HepG2 (cell line): ENCODE measurements at regions not wholly inside any gene's neighbourhood (a gene's known extent, or its start where the extent isn't known, plus 50 kb on each side); places are given as distances from the start of the nearest gene placed in this dataset.

Source experiments
- POLR2AphosphoS2 ChIP-seq: IDR thresholded peaks from 2 replicates; pipeline ENCODE4 v1.6.1; 2011; ENCODE audit warnings: low read depth, low read length, improper control_type of control experiment
- POLR2AphosphoS5 ChIP-seq: IDR thresholded peaks from 2 replicates; pipeline ENCODE4 v1.6.1; 2012; ENCODE audit warnings: low read depth, low read length
- ZNF335 ChIP-seq: sonication (generic); formaldehyde crosslinking; IDR thresholded peaks from 2 replicates; pipeline ENCODE4 v1.4.0; 2020; ENCODE audit warnings: missing genetic modification reagents
- TF ChIP-seq, protein P1 (sequence below): sonication (generic); formaldehyde crosslinking; IDR thresholded peaks from 2 replicates; pipeline ENCODE4 v1.4.0; 2020; ENCODE audit warnings: missing genetic modification reagents, mild to moderate bottlenecking, borderline replicate concordance
- TF ChIP-seq, protein P2 (sequence below): sonication (generic); formaldehyde crosslinking; IDR thresholded peaks from 2 replicates; pipeline ENCODE4 v1.5.0; 2020; ENCODE audit warnings: missing genetic modification reagents

DNA sequence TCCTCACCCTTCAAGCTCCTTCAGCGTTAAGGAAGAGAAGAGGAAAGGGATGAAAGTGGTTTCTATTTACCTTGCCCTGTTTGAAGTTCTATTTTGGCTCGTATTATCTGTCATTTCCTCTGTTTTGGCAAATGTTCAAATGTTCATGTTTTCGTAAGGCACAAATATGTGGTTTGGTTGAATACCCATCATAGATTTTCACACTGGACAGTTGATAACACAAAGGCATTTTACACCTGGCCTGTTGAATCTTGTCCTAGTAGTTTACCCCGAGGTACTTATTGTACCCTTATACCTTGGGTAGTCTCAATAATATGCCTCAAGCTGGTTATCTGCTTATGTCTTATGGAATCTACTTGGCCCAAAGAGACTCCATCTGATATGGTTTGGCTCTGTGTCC is 706.9 kb downstream of the METTL15 start:
- TF ChIP-seq POLR2AphosphoS2, result no peak
- TF ChIP-seq POLR2AphosphoS5, result no peak
- no peak for TF ChIP-seq ZNF335 (CRISPR knock-in tag)
- TF ChIP-seq, protein P1, sequence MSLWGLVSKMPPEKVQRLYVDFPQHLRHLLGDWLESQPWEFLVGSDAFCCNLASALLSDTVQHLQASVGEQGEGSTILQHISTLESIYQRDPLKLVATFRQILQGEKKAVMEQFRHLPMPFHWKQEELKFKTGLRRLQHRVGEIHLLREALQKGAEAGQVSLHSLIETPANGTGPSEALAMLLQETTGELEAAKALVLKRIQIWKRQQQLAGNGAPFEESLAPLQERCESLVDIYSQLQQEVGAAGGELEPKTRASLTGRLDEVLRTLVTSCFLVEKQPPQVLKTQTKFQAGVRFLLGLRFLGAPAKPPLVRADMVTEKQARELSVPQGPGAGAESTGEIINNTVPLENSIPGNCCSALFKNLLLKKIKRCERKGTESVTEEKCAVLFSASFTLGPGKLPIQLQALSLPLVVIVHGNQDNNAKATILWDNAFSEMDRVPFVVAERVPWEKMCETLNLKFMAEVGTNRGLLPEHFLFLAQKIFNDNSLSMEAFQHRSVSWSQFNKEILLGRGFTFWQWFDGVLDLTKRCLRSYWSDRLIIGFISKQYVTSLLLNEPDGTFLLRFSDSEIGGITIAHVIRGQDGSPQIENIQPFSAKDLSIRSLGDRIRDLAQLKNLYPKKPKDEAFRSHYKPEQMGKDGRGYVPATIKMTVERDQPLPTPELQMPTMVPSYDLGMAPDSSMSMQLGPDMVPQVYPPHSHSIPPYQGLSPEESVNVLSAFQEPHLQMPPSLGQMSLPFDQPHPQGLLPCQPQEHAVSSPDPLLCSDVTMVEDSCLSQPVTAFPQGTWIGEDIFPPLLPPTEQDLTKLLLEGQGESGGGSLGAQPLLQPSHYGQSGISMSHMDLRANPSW (CRISPR knock-in tag), result no peak
- TF ChIP-seq, protein P2, sequence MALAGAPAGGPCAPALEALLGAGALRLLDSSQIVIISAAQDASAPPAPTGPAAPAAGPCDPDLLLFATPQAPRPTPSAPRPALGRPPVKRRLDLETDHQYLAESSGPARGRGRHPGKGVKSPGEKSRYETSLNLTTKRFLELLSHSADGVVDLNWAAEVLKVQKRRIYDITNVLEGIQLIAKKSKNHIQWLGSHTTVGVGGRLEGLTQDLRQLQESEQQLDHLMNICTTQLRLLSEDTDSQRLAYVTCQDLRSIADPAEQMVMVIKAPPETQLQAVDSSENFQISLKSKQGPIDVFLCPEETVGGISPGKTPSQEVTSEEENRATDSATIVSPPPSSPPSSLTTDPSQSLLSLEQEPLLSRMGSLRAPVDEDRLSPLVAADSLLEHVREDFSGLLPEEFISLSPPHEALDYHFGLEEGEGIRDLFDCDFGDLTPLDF, result no peak
